B cell (primary cell): ENCODE measurements at regions not wholly inside any gene's neighbourhood (a gene's known extent, or its start where the extent isn't known, plus 50 kb on each side); places are given as distances from the start of the nearest gene placed in this dataset.

Experiments used
- ATAC-seq: fragments of 200-7000 bp; cut with Tn5 transposase; one replicate; pipeline ENCODE4 v1.10.0; 2021; ENCODE audit warnings: low read depth, mild to moderate bottlenecking, moderate number of reproducible peaks, moderate library complexity
- CTCF ChIA-PET: fragments of 350-600 bp; sonication (Branson Sonifier 250); formaldehyde crosslinking; loops from one replicate; lab custom pipeline; 2021; ENCODE audit warnings: antibody characterized with exemption, inconsistent platforms; lab: Charles Lee
- POLR2A ChIA-PET: fragments of 350-600 bp; sonication (Branson Sonifier 250); formaldehyde crosslinking; loops from one replicate; lab custom pipeline; 2021; ENCODE audit warnings: antibody characterized with exemption; lab: Charles Lee
- DNase-seq: peaks from one replicate; pipeline ENCODE4 v3.0.0; 2013
- H2AFZ ChIP-seq: 2 replicates; pipeline ENCODE4 v1.6.1; 2012; ENCODE audit warnings: mild to moderate bottlenecking, low read depth, low read length; ENCODE audit not compliant: insufficient read depth, poor library complexity, severe bottlenecking
- H3K27ac ChIP-seq, 2 donors: 1 replicate in 1 of 2; 2 replicates in 1 of 2; pipeline ENCODE4 v1.5.1; 2012 to 2013; ENCODE audit warnings: low read length in 2 of 2, mild to moderate bottlenecking in 2 of 2, moderate library complexity in 1 of 2
- H3K27me3 ChIP-seq, 4 experiments: fragments of 200-600 bp in 1 of 4; sonication (generic) in 1 of 4; replicated peaks in 1 of 4; 1 replicate in 2 of 4; 2 replicates in 2 of 4; pipeline versions ENCODE4 v1.6.1 to v1.7.0; 2013 to 2016; ENCODE audit warnings: low read length in 3 of 4, mild to moderate bottlenecking in 2 of 4, mixed read lengths in 1 of 4, moderate library complexity in 1 of 4; ENCODE audit not compliant: insufficient read depth in 4 of 4, control insufficient read depth in 3 of 4; ENCODE audit errors: control extremely low read depth in 1 of 4
- H3K36me3 ChIP-seq, 2 experiments: replicated peaks in 1 of 2; 1 replicate in 1 of 2; 2 replicates in 1 of 2; pipeline versions ENCODE4 v1.6.1 to v1.7.1; 2013; ENCODE audit warnings: low read length in 1 of 2; ENCODE audit not compliant: insufficient read depth in 2 of 2, control insufficient read depth in 1 of 2; ENCODE audit errors: control extremely low read depth in 1 of 2, extremely low read depth in 1 of 2
- H3K4me1 ChIP-seq, 2 donors: fragments of 200-600 bp in 1 of 2; sonication (generic) in 1 of 2; 1 replicate in 1 of 2; 2 replicates in 1 of 2; pipeline versions ENCODE4 v1.5.1 to v1.6.1; 2013 to 2017; ENCODE audit warnings: low read length in 2 of 2; ENCODE audit not compliant: control insufficient read depth in 2 of 2, insufficient read depth in 2 of 2
- H3K4me2 ChIP-seq: replicated peaks from 2 replicates; pipeline ENCODE3; 2012; ENCODE audit warnings: mild to moderate bottlenecking, low read depth, low read length; ENCODE audit not compliant: poor library complexity, severe bottlenecking
- H3K4me3 ChIP-seq, 5 experiments: fragments of 200-600 bp in 1 of 5; sonication (generic) in 1 of 5; 1 replicate in 3 of 5; 2 replicates in 2 of 5; pipeline versions ENCODE4 v1.5.1 to v1.7.0; 2011 to 2016; ENCODE audit warnings: low read length in 4 of 5, mild to moderate bottlenecking in 4 of 5, low read depth in 2 of 5, control low read depth in 1 of 5, moderate library complexity in 1 of 5; ENCODE audit not compliant: insufficient read depth in 1 of 5; ENCODE audit errors: control extremely low read depth in 1 of 5, extremely low read depth in 1 of 5
- H3K79me2 ChIP-seq: fragments of 200-600 bp; sonication (generic); one replicate; pipeline ENCODE4 v1.6.0; 2016; ENCODE audit warnings: low read length; ENCODE audit not compliant: control insufficient read depth, insufficient read depth
- H3K9ac ChIP-seq: fragments of 200-600 bp; sonication (generic); 2 replicates; pipeline ENCODE4 v1.6.1; 2017; ENCODE audit warnings: mild to moderate bottlenecking, low read length, moderate library complexity
- H3K9me3 ChIP-seq, 3 donors: one replicate each; pipeline versions ENCODE4 v1.6.1 to v1.7.1; 2013; ENCODE audit warnings: low read length in 2 of 3; ENCODE audit not compliant: control insufficient read depth in 2 of 3, insufficient read depth in 1 of 3; ENCODE audit errors: control extremely low read depth in 1 of 3
- H4K20me1 ChIP-seq: 2 replicates; pipeline ENCODE4 v1.6.0; 2012; ENCODE audit warnings: mild to moderate bottlenecking, low read length; ENCODE audit not compliant: insufficient read depth, control insufficient read depth, poor library complexity, severe bottlenecking
- H3K27ac Mint-ChIP-seq: one replicate; pipeline ENCODE4 v1.8.0; 2021; ENCODE audit warnings: mixed read lengths
- H3K27me3 Mint-ChIP-seq: one replicate; pipeline ENCODE4 v1.8.0; 2021; ENCODE audit warnings: mixed read lengths
- H3K4me1 Mint-ChIP-seq: one replicate; pipeline ENCODE4 v1.8.0; 2021; ENCODE audit warnings: mixed read lengths
- H3K4me3 Mint-ChIP-seq: one replicate; pipeline ENCODE4 v1.8.0; 2021; ENCODE audit warnings: mixed read lengths
- H3K9me3 Mint-ChIP-seq: one replicate; pipeline ENCODE4 v1.8.0; 2022; ENCODE audit warnings: mixed read lengths; ENCODE audit not compliant: insufficient read depth
- EZH2 ChIP-seq: IDR thresholded peaks from 2 replicates; pipeline ENCODE4 v1.6.1; 2012; ENCODE audit warnings: borderline replicate concordance, low read depth, mild to moderate bottlenecking, moderate library complexity, low read length; ENCODE audit not compliant: insufficient read depth, poor library complexity, severe bottlenecking
- WGBS: methylation state at CpG from one replicate; pipeline ENCODE4 v1.1.5; 2013; ENCODE audit warnings: missing lambda C conversion rate; ENCODE audit not compliant: insufficient coverage; 5-methylcytosine and 5-hydroxymethylcytosine counted together
- intact Hi-C: fragments of 100-400 bp; cut with micrococcal nuclease; formaldehyde crosslinking; loops from one replicate; pipeline ENCODE4 v1.10.0; 2022
- TF ChIP-seq, protein P1 (sequence below): fragments of 200-600 bp; IDR thresholded peaks from one replicate; pipeline ENCODE4 v1.8.0; 2022; ENCODE audit warnings: antibody characterized with exemption, mild to moderate bottlenecking

DNA sequence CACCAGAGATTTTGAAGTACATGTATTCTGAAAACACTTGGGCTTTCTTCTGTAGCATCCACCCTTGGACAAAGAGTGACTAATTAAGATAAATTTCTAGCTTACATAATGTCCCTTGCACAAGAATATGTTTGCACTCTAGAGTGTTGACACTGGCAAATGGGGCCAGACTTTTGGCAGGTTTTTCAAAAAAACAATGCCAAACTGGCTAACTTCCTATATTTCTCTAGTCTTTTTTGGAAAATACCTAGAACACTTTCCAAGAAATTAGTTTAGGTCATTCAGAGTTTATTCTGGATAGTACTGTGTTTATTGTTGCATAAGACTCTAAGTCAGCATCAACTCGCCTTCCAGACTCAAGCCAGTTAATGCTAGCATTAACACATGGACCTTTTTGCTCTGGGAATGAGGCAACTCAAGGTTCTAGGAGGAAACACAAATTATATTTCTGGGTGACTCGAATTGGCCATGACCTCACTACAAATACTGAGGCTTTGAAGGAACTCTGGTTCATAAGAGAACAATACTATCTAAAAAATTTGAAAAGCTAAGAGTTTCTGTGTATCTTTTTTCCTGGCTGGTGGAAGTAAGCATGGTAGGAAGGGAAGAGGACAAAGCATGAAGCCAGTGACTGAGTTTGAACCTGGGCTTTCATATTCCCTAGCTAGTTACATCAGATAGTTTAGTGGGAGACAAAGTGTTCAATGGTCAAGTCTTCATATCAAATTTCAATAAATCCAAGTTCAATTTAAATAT lies 101.6 kb downstream of the NREP start:
- no peak for TF ChIP-seq EZH2
- TF ChIP-seq, protein P1, sequence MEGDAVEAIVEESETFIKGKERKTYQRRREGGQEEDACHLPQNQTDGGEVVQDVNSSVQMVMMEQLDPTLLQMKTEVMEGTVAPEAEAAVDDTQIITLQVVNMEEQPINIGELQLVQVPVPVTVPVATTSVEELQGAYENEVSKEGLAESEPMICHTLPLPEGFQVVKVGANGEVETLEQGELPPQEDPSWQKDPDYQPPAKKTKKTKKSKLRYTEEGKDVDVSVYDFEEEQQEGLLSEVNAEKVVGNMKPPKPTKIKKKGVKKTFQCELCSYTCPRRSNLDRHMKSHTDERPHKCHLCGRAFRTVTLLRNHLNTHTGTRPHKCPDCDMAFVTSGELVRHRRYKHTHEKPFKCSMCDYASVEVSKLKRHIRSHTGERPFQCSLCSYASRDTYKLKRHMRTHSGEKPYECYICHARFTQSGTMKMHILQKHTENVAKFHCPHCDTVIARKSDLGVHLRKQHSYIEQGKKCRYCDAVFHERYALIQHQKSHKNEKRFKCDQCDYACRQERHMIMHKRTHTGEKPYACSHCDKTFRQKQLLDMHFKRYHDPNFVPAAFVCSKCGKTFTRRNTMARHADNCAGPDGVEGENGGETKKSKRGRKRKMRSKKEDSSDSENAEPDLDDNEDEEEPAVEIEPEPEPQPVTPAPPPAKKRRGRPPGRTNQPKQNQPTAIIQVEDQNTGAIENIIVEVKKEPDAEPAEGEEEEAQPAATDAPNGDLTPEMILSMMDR = no peak
- ChIA-PET CTCF (no interaction called here), POLR2A (no interaction called here)
- H2AFZ ChIP-seq = no peak overlapping the region
- no peak overlapping the region for H3K4me3 Mint-ChIP-seq
- no peaks in the 10 kb centered on the region for H3K79me2 ChIP-seq
- DNase-seq = no peak
- 80% methylated on average over 1 of the region's 2 CpGs for WGBS
- intact Hi-C loops = no loop called here
- H3K4me2 ChIP-seq = no peak overlapping the region
- H3K27ac Mint-ChIP-seq = no peak overlapping the region
- peaks cover 3% of the 10 kb centered on the region for H3K9me3 Mint-ChIP-seq
- H3K36me3 ChIP-seq = no peaks in the 10 kb centered on the region
- no peaks in the 10 kb centered on the region for H3K27me3 ChIP-seq
- H3K4me3 ChIP-seq = no peak overlapping the region
- H3K4me1 Mint-ChIP-seq = no peaks in the 10 kb centered on the region
- peaks cover 0 to 7% (median 0%) of the 10 kb centered on the region in 3 donors for H3K9me3 ChIP-seq
- H3K9ac ChIP-seq = no peak overlapping the region
- H3K27ac ChIP-seq = no peak overlapping the region
- ATAC-seq = no peak
- no peaks in the 10 kb centered on the region for H3K4me1 ChIP-seq
- H3K27me3 Mint-ChIP-seq = no peaks in the 10 kb centered on the region
- no peaks in the 10 kb centered on the region for H4K20me1 ChIP-seq

DNA sequence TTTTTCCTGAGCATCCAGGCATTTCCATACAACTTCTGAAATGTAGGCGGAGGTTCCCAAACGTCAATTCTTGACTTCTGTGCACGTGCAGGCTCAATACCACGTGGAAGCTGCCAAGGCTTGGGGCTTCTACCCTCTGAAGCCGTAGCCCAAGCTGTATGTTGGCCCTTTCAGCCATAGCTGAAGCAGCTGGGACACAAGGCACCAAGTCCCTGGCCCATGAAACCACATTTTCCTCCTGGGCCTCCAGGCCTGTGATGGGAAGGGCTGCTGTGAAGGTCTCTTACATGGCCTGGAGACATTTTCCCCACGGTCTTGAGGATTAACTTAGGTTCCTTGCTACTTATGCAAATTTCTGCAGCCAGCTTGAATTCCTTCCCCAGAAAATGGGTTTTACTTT lies 103.6 kb downstream of the NREP start:
- Histone ChIP-seq H3K9ac (no peak overlapping the region), H3K4me1 (no peaks in the 10 kb centered on the region), H2AFZ (no peak overlapping the region), H4K20me1 (no peaks in the 10 kb centered on the region), H3K27me3 (no peaks in the 10 kb centered on the region), H3K79me2 (no peaks in the 10 kb centered on the region), H3K9me3 (no peaks in the 10 kb centered on the region), H3K27ac (no peak overlapping the region), H3K36me3 (no peaks in the 10 kb centered on the region), H3K4me3 (no peak overlapping the region), H3K4me2 (no peak overlapping the region)
- no peaks in the 10 kb centered on the region for H3K9me3 Mint-ChIP-seq
- no peaks in the 10 kb centered on the region for H3K4me1 Mint-ChIP-seq
- ChIA-PET CTCF (no interaction called here), POLR2A (no interaction called here)
- ATAC-seq = no peak
- no peak overlapping the region for H3K4me3 Mint-ChIP-seq
- H3K27me3 Mint-ChIP-seq = no peaks in the 10 kb centered on the region
- WGBS = 72% methylated on average over 5 of the region's 6 CpGs
- H3K27ac Mint-ChIP-seq = no peak overlapping the region
- TF ChIP-seq, protein P1 = no peak
- TF ChIP-seq EZH2 = no peak
- intact Hi-C loops = no loop called here
- no peak for DNase-seq
